ENCODE measurements at regions not wholly inside any gene's neighbourhood (a gene's known extent, or its start where the extent isn't known, plus 50 kb on each side); places are given as distances from the start of the nearest gene placed in this dataset.

DNA sequence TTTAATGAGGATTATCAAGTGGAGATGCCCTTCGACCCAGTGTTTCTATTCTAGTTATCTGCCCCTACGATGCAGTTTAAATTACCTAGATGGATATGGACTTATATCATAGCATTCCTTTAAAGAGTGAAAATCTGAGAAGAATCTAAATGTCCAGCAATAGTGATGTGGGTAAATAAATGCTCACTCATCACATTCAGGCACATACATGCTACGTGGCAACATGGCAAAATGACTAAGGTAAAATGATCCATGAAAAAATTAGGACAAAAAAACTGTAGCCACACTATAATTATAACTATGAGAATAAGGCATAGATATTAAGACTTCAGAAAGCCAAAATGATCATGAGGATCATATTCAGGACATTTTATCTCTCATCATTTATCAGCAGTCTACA is 82.4 kb upstream of the PDE1C start:
- no peak for ATAC-seq

DNA sequence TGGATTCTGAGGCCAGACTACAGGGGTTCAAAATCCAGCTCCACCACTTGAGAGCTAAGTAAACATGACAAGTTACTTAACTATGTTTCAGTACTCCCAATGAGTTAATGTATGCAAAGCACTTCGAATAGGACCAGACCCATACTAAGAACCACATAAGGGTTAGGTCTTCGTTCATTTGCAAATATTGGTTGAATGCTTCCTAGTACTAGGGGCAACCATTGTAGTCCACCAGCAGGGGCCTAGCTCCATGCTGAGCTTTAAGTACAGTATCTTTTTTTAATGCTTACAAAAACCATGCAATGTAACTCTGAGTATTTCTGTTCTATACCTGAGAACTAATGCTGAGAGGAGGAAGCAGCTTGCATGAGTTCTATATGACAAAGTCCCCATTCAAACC is 80.4 kb upstream of the PDE1C start:
- ATAC-seq: no peak
- no peak for TF ChIP-seq CTCF (IDR thresholded peaks at IDR 0.05)
- H3K27me3 ChIP-seq (ENCODE audit: low read depth): no peaks in the 10 kb centered on the region
- no peak for DNase-seq
- no peak overlapping the region for H3K4me3 ChIP-seq
- no peaks in the 10 kb centered on the region for H3K36me3 ChIP-seq
- H3K9me3 ChIP-seq: no peaks in the 10 kb centered on the region
- intact Hi-C loops (cut with DNase I): no loop called here
- H3K4me1 ChIP-seq: no peaks in the 10 kb centered on the region
- no peak overlapping the region for H3K27ac ChIP-seq

More for the DNA sequence above, 82.4 kb upstream of the PDE1C start:
- DNase-seq: no peak
- Histone ChIP-seq H3K27ac (no peak overlapping the region), H3K4me1 (no peaks in the 10 kb centered on the region), H3K9me3 (no peaks in the 10 kb centered on the region), H3K27me3 (ENCODE audit: low read depth) (no peaks in the 10 kb centered on the region), H3K4me3 (no peak overlapping the region), H3K36me3 (no peaks in the 10 kb centered on the region)
- intact Hi-C loops (cut with DNase I): no loop called here
- no peak for TF ChIP-seq CTCF (IDR thresholded peaks at IDR 0.05)

- Histone ChIP-seq H3K36me3 (no peaks in the 10 kb centered on the region), H3K9me3 (no peaks in the 10 kb centered on the region), H3K27me3 (ENCODE audit: low read depth) (no peaks in the 10 kb centered on the region), H3K27ac (no peak overlapping the region), H3K4me1 (no peaks in the 10 kb centered on the region), H3K4me3 (no peak overlapping the region)
- no peak for ATAC-seq
- intact Hi-C loops (cut with DNase I): no loop called here
- no peak for DNase-seq
- TF ChIP-seq CTCF (IDR thresholded peaks at IDR 0.05): no peak
Measured at GRCh38 chr7:32150039-32150438, 79.8 kb upstream of the PDE1C start.

GRCh38 chr7:32147546-32148268 is 77.5 kb upstream of the PDE1C start:
- Histone ChIP-seq H3K4me1 (no peaks in the 10 kb centered on the region), H3K27me3 (ENCODE audit: low read depth) (no peaks in the 10 kb centered on the region), H3K27ac (no peak overlapping the region), H3K9me3 (no peaks in the 10 kb centered on the region), H3K4me3 (no peak overlapping the region), H3K36me3 (no peaks in the 10 kb centered on the region)
- TF ChIP-seq CTCF (IDR thresholded peaks at IDR 0.05): no peak
- intact Hi-C loops (cut with DNase I): no loop called here
- no peak for ATAC-seq
- DNase-seq: no peak

GRCh38 chr7:32145911-32146310 is 75.7 kb upstream of the PDE1C start:
- H3K9me3 ChIP-seq: no peaks in the 10 kb centered on the region
- H3K27ac ChIP-seq: no peak overlapping the region
- H3K4me3 ChIP-seq: no peak overlapping the region
- ATAC-seq (no peak), DNase-seq (no peak)
- intact Hi-C loops (cut with DNase I): no loop called here
- no peaks in the 10 kb centered on the region for H3K36me3 ChIP-seq
- H3K27me3 ChIP-seq (ENCODE audit: low read depth): no peaks in the 10 kb centered on the region
- no peak for TF ChIP-seq CTCF (IDR thresholded peaks at IDR 0.05)
- H3K4me1 ChIP-seq: no peaks in the 10 kb centered on the region
